Stimulated activated CD4-positive, alpha-beta T cell treated with anti-CD3 and anti-CD28 coated beads, Interleukin-12 subunit alpha, Interleukin-12 subunit beta, amount 100 ng/mL, for 4 hours (primary cell): ENCODE measurements at regions not wholly inside any gene's neighbourhood (a gene's known extent, or its start where the extent isn't known, plus 50 kb on each side); places are given as distances from the start of the nearest gene placed in this dataset.

ENCODE experiments used
- DNase-seq: peaks from one replicate; pipeline ENCODE4 v3.0.0-alpha.2; 2020

- no peak for DNase-seq
Measured at GRCh38 chr4:123822353-123822752, 425.8 kb downstream of the SPRY1 start.

DNA sequence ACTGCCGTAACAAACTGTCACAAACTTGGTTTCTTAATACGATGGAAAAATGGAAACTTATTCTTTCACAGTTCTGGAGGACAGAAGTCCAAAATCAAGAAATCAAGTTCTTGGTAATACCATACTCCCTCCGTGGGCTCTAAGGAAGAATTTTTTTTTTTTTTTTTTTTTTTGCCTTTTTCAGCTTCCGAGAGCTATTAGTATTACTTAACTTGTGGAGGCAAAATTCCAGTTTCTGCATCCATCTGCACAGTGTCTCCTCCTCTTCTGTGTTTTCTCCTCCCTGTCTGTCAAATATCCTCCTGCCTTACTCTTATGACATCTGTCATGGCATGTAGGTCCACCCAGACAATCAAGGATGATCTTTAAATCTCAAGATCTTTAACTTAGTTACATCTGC, 426.6 kb downstream of the SPRY1 start:
- DNase-seq, result no peak

DNA sequence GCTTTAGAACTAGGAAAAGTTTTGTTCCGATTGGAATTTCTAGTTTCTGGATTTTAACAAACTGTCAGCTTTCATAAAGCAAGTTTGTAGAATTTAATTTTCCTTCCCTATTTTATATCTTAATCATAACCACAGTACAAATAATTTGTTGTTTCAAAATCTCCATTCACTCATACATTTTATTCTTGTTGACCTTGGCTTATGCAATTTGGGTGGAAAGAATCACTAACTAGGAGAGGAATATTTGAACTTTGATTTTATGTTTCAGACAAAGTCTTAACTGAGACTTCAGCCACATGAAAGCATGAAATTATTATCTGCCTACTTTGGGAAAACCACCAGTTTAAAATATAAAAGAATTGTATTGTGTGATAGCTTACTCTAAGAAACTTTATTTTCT, 427.9 kb downstream of the SPRY1 start:
- DNase-seq, result no peak

DNA sequence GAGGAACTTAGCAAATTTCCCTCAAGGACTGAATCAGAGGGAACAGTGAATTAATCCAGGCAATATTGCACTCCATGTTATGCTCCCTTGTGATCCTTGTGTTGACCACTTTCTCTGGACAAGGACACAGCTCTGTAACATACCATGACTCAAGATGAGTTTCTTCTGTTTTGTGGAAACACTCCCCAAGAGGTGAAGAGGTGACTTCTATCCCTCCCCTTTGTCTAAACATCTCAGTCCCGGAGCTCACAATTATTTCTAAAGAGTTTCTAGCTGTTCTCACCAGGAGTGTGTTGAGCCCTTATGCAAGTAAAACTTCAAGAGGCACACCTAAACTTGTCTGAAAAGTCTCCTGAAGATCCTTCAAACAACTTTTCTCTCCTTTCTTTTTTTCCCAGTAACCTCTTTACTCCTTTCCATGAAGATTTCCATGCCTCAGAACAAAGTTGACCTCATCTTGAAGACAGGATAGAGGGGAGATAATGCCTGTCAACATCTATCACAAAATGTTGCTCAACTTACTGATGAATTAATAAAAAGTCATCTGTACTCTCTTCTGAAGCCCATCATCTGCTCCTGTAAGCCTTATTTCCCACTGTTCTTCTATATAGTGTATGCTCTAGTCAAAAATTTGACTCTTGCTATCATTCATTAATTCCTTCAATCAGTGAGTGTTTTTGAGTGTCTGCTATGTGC, 429.1 kb downstream of the SPRY1 start:
- no peak for DNase-seq

DNA sequence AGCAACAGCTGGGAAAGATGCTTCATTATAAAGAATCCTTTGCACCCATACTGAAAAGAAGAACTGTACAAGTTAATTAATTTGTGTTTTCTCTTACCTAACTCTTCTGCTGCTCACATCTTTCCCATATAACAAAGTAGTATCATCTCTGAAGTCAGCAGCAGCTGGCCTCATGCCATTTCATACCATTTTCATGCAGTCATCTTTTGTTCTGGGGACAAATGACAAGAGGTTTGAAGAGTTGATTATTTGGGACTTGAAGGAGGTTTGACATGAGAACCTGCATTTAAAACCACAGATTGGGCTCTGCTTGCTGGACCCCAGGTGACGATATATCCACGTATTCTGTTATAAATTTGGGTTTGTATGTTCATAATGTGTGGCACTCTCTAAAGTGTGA, 430.3 kb downstream of the SPRY1 start:
- DNase-seq, result no peak

GRCh38 chr4:123827511-123827910, 430.9 kb downstream of the SPRY1 start:
- DNase-seq, result no peak

DNA sequence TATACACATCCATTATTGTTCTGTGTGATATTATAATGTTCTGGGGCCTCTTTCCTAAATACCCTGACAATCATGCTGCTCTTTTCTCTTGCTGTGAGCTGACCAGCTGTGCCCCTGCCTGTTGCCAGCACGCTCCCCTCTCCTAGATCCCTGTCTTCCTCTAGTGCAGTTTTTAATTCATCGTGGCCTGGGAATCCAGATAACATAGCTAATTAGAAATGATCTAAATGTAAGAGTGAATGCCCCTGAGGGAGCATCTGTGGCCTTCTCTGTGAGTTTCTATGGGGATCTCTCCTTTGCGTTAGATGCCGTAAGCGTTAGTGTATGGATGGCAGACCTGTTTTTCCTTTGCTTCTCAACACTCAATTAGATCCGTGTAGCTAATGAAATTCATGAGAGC, 434.3 kb downstream of the SPRY1 start:
- no peak for DNase-seq

GRCh38 chr4:123832173-123833026, 435.8 kb downstream of the SPRY1 start:
- no peak for DNase-seq

- DNase-seq, result no peak
Measured at GRCh38 chr4:123833171-123833643, 436.6 kb downstream of the SPRY1 start.

GRCh38 chr4:123835831-123836590, 439.4 kb downstream of the SPRY1 start:
- no peak for DNase-seq

GRCh38 chr4:123836851-123837595, 440.4 kb downstream of the SPRY1 start:
- DNase-seq, result no peak

- no peak for DNase-seq
Measured at GRCh38 chr4:123838474-123838873, 441.9 kb downstream of the SPRY1 start.

DNA sequence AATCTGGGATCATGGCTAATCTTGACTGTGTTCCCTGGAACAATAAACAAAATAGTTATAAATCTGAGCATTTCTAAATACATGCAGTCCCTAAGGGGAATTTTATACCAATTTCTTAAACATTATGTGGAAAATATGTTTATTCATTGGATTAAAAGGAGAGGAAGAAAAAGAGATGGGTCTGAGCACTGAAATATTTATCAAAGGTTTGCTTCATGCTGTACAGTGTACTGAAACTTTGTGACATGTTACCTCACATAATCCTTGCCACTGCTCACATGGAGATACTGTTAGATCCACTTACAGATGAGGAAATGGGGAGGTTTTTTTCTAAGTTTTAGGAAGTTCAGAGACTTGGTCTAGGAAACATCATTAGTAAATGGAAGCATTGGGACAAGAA, 443.6 kb downstream of the SPRY1 start:
- DNase-seq, result no peak

- DNase-seq, result no peak
Measured at GRCh38 chr4:123841447-123842121, 445.0 kb downstream of the SPRY1 start.

DNA sequence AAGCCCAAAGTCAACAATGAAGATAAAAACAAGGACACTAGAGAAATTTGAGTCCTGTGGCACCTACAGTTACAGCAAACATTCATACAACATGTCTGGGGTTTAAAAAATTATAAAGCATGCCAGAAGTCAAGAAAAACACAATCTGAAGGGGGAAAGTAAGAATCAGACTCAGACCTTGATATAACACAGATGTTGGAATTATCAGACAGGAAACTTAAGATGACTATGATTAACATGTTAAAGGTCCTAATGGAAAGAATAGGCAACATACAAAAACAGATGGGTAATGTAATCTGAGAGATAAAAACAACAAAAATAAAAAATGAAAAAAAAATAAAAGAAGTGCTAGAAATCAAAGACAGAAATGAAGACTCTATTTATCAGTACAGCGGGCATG, 446.5 kb downstream of the SPRY1 start:
- no peak for DNase-seq

DNA sequence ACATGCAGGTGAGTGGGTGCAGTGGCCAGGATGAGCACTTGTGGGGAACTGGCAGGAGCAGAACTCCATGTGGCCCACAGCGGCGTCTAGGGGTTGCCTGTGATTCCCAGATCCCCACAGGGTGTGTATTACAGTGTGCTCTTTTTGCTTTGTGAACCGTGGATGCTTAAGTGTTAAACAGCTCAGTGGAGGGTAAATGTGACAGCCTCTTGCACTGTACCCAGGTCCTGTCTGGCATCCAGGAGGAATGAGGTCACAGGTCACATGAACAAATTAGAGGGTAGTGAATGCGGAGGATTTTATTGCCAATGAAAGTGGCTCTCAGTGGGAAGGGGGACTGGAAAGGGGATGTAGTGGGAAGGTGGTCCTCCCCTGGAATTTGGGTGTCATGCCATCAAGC, 447.8 kb downstream of the SPRY1 start:
- no peak for DNase-seq

DNA sequence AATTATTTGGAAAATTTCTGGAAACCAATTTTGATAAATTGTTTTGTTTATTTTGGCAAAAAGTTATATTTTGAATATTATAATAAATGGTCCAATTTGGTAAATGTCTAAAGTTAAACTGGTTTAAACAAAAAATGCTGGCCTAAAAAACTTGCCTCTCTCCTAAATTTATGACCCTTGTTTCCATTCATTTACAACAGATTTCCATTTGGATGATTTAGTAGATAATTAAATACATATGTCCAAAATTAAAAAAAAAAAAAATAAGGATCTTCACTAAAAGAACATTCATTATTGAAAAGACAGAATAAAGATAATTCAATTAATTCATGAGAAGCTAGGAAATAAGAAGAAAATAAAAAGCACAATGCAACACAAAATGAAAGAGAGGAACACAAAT, 449.5 kb downstream of the SPRY1 start:
- DNase-seq, result no peak

- DNase-seq, result no peak
Measured at GRCh38 chr4:123846561-123846960, 450.0 kb downstream of the SPRY1 start.

DNA sequence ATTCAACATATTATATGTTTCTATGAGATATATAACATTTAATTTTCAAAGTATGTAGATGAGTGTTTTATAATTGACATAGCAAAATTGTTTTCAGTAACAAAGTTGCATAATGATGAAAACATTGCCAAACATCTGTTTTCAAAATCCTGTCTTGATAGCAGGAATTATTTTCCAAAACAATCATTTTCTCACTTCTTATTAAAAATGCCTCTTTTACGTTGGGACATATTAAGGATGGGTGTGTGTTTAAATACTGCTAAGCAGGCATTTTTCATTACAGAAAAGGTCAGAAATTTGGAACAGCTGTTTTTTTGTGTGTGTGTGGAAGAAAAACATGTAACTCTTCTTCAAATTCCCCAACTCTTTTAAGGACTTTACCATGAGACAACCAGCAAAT, 452.0 kb downstream of the SPRY1 start:
- DNase-seq, result no peak

- DNase-seq, result no peak
Measured at GRCh38 chr4:123849495-123849894, 452.9 kb downstream of the SPRY1 start.

GRCh38 chr4:123851521-123851920, 454.9 kb downstream of the SPRY1 start:
- no peak for DNase-seq

- no peak for DNase-seq
Measured at GRCh38 chr4:123853651-123854050, 457.1 kb downstream of the SPRY1 start.
